ENCODE measurements at regions not wholly inside any gene's neighbourhood (a gene's known extent, or its start where the extent isn't known, plus 50 kb on each side); places are given as distances from the start of the nearest gene placed in this dataset.

DNA sequence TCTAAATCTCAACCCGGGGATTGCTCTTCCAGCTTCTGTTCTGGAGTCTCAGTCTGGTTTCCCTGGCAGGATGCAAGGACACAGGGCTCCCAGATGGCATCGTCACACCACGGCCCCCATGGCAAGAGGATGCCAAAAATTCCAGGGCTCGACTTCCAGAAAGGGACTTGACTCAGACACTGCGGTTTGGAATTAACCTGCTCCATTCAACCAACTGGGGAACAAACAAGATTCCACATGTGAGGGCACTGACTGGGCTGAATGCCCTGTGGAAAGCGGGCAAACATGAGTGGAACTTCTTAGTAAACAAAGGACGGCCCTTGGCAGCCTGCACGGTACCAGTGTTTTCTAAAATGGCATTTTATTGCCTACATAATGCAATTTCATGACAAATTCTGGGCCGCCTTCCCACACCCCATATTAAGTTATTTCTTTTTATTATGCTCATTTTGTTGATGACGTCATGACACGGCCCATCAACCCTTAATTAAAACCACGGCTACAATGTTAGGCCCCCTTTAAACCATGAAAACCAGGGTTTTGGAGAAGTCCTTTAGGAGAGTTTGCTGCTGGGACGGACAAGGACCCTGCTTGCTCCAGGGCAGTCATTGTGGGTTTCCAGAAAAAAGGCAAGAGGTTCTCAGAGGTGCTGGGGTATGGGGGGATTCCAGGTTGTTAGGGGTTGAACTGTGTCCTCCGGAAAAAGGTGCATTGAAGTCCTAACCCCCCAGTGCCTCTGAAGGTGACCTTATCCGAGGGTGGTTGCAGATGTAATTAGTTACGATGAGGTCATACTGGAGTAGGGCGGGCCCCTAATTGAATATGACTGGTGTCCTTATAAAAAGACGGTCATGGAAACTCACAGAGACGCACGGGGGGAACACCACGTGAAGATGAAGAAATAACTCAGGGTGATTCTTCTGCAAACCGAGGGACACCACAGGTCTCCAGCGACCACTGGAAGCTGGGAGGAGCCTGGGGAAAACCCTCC is 205.6 kb downstream of the FOXL1 start:
- DNase-seq (ENCODE audit: low spot score) = no peak
- in situ Hi-C loops (cut with HindIII; ENCODE audit: low sequenced_read_pairs) = no loop called here

DNA sequence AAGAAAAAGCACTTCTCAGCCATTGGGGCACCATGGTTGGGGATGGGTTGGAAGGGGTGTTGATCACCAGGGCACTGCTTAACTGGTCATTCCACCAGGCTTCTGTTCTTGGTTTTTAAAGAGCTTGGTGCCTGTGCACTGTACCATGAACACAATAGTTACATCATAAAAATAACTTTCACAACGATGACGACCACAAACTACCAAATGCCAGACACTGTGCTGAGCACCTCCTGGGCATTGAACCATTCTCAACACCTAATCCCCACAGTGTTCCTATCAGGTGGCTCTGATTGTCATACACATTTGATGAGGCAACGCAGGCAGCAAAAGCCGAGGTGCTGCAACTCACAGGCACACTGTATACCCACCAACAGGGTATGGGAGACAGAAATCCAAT is 208.0 kb downstream of the FOXL1 start:
- DNase-seq (ENCODE audit: low spot score) = no peak
- in situ Hi-C loops (cut with HindIII; ENCODE audit: low sequenced_read_pairs) = no loop called here

DNA sequence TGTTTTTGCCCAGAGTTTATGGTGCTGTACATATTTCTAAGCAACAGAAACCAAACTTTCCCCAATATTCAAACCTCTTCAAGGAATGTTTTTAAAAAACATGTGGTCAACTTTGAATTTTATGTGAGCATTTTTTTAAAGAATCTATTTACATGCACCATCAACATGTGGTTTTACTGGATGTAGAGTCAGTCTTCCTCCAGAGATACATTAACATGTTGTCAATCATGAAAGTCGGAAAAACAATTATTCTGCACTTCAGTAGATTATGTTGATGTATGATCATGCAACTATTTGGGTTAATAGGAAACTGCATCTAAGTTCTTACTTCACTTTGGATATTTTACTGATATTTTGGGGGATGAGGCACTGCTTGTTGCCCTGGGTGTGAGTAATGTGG is 208.6 kb downstream of the FOXL1 start:
- in situ Hi-C loops (cut with HindIII; ENCODE audit: low sequenced_read_pairs) = no loop called here

DNA sequence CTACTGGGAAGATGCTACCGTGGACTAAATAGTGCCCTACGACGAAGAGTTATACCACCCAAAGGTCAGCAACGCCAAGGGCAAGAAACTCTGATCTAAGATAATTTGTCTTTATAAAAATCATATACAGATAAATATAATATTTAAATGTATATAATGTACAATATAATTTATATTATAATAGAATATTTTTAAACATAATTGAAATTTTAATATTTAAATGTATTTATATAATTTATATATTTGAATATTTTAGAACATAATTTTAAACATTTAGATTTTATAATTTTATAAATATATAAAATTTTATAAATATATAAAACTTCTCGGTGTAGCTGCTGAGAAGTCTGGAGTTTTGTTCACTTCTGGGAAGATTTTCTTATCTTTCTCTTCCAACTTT is 209.2 kb downstream of the FOXL1 start:
- in situ Hi-C loops (cut with HindIII; ENCODE audit: low sequenced_read_pairs) = no loop called here
- DNase-seq (ENCODE audit: low spot score) = no peak

More for the DNA sequence above, 208.6 kb downstream of the FOXL1 start:
- no peak for DNase-seq (ENCODE audit: low spot score)

DNA sequence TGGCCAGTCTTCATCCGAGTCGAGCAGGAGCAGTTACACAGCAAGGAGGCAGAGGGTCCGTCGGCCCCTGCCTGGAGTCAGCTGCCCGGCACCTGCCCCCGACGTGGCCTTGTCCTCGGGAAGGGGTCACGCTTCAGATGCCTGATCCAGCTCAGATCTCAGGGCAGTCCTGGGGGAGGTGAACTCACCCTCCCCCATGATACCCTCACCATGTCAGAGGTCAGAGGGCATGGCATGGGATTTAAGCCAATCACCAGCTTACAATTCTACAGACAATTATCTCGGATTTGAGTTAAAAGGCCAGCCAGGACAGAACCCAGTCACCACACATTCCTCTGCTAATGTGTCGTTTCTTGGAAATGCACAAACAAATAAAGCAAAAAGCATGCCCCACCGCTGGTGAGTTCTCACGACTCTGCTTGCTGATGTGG is 211.3 kb downstream of the FOXL1 start:
- no peak for DNase-seq (ENCODE audit: low spot score)
- in situ Hi-C loops (cut with HindIII; ENCODE audit: low sequenced_read_pairs) = no loop called here

DNA sequence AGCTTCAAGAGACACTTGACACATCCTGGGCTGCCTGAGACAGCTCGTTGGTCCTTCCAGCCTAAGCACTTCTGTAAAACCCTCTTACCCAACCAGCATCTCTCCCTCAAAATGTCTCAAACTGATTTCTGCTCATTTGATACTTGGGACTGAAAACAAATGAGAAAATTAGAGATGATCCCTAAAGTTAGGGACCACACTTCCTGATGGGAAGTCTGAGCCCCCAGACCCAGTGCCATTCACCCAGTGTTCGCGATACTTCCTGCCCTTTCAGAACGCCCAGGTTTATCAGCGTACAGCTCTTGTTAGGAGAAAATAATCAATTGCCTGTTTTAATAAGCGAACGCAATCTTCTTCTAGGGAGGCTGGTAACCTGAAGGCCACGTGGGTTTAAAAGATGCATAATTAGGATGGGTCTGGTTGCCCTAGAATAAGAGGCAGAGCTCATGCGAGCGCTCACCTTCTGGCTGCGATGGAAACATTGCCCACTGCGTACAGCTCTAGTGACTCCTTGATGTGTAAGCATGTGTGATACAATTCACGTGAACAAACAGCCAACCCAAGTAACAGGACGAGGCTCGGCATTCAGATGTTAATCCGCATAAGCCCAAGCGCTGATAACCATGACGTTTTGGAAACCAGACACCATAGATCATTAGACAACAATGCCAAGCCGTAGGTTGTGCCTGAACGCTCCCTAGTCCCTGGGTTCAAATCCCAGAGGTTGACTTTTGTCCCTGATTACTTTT is 213.1 kb downstream of the FOXL1 start:
- in situ Hi-C loops (cut with HindIII; ENCODE audit: low sequenced_read_pairs) = no loop called here
- DNase-seq (ENCODE audit: low spot score) = no peak

DNA sequence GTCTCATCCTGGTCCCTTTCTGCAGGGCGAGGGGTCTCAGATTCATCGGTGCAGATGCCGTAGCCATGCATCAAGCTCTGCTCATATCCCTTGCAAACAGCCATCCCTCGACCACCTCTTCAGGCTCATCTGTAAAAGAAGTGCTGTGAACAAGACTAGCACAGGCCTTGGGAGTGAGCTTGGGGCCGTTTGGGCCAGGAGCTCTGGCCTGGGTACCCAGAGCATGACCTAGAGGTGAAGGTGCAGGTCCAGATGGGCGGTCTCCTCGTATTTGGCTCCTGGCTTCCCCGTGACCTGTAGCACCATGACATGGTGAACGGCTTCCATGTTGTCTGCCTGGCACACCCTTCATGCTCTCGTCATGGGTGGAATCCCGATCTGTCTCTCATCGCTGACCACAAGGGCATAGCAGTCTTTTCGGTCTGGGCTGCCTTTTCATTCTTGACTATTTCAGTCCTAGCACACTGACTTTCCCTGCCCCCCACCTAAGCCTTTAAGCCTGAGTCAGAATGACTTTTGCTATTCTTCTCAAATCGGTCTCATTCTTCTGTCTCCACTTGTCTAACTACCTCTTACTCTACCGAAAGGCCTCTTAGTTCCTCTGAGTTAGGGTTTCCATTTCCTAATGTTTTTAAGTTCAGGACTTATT is 216.0 kb downstream of the FOXL1 start:
- in situ Hi-C loops (cut with HindIII; ENCODE audit: low sequenced_read_pairs) = no loop called here
- no peak for DNase-seq (ENCODE audit: low spot score)

DNA sequence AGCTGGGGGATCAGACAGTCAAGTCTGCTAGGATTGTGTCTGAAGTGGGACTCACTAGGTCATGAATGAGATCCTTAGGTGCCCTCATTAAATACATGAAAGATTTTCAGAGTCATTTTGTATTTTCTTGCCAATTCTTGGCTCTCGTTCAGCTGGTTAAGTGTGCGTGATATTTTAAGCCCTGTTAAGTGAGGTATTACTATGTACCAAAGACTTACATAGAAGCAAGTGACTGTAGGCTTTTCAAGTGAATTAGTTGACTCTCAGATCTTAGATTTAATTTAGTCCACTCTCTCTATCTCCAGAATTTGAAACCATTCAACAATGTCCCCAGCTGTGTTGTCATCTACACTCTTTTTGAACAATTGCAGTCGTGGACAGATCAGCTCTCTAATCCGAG is 219.4 kb downstream of the FOXL1 start:
- in situ Hi-C loops (cut with HindIII; ENCODE audit: low sequenced_read_pairs) = no loop called here

DNA sequence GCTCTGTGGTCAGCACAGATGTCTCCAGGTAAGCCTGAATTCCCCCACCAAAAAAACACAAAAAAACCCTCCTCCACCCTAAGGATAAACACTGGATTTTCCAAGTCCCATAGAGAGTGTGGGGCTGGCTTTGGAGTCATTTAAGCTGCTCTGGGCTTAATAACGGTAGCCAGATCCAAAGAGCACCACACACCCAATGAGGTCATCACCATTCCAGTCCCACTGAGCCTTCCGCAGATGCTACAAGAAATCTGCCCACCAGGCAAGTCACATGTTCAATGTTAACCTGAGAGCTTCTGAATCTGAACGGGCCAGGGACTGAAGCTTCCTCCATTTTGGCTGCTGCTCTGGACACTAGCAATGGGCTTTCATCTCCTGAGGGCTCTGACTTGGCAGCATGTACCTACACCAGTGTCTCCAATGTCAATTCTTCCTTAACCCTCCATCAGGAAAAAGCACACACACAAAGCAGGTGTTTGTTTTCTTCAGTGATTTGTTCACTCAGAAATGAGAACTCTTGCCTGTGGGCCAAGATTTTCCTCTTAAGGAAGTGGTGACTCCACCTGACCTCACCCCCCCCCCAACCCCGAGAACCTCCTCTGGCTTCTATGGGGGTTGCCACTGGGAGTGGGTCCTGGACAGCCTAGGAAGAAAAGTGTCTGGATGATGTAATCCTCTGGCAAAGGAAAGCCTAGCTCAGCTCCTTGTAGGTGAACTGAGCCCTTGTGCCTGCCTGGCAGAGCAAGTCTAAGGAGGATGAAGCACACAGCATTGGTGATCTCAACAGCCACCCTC is 220.1 kb downstream of the FOXL1 start:
- in situ Hi-C loops (cut with HindIII; ENCODE audit: low sequenced_read_pairs) = no loop called here
- no peak for DNase-seq (ENCODE audit: low spot score)

More for the DNA sequence above, 219.4 kb downstream of the FOXL1 start:
- DNase-seq (ENCODE audit: low spot score) = no peak

DNA sequence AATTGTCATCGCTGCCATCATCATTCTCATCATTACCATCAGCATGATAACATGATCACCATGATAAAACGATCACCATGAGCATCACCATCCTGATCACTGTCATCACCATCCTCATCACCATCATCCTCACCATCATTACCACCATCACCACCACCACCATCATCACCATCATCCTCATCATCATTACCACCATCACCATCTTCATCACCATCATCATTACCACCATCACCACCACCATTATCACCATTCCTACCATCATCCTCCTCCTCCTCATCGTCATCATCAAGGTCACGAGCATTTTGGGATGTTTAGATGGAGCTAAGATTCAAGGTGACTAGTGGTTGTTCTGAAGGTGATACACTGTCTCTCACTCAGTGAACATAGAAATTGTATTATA is 221.0 kb downstream of the FOXL1 start:
- in situ Hi-C loops (cut with HindIII; ENCODE audit: low sequenced_read_pairs) = no loop called here
- no peak for DNase-seq (ENCODE audit: low spot score)

DNA sequence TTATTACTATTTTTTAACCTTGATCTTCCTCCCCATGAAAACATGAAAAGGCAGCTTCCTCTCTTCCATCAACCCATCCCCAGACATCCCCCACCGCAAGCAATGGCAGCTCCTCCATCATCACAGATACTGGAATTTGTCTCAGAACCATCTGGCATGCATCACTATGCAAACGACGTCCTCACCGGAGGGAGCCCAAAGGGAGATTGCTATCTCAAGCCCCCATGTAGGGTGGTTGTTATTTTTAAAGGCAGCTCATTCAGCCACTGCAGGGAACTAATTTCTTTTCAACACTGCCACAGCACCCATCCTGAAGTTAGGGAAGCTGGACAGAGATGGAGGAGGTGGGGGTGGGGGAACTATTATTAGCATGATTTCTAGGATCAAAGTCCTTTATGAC is 222.5 kb downstream of the FOXL1 start:
- DNase-seq (ENCODE audit: low spot score) = no peak
- in situ Hi-C loops (cut with HindIII; ENCODE audit: low sequenced_read_pairs) = no loop called here

DNA sequence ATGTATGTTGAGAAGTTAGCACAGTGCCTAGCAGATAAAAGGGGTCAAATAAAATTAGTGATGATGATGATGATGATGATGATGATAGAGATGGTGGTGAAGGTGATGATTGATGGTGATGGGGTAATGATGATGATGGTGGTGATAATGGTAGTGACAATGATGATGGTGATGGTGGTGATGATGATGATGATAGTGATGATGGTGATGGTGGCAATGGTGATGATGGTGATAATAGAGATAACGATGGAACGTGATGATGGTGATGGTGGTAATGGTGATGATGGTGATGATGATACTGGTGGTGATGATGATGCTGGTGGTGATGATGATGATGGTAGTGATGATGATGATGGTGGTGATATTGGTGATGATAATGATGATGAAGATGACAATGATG is 223.7 kb downstream of the FOXL1 start:
- in situ Hi-C loops (cut with HindIII; ENCODE audit: low sequenced_read_pairs) = no loop called here
- DNase-seq (ENCODE audit: low spot score) = no peak

DNA sequence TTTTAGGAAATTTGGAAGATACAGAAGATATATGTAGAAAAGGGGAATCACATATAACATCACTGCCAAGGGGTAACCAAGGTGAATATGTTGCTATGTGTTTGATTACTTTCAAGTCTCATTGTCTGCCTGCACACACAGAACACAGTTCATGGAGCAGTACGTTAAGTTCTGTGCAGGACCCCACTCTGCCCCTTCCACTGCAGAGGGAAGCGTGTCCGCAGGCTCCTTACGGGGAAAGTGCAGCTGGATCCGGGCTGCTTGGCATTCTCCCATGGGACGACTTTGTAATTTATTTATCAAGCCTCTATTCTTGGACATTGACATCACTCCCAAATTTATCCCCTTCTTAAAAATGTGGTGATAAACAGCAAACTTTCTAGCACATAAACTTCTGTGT is 226.8 kb downstream of the FOXL1 start:
- DNase-seq (ENCODE audit: low spot score) = no peak
- in situ Hi-C loops (cut with HindIII; ENCODE audit: low sequenced_read_pairs) = no loop called here

DNA sequence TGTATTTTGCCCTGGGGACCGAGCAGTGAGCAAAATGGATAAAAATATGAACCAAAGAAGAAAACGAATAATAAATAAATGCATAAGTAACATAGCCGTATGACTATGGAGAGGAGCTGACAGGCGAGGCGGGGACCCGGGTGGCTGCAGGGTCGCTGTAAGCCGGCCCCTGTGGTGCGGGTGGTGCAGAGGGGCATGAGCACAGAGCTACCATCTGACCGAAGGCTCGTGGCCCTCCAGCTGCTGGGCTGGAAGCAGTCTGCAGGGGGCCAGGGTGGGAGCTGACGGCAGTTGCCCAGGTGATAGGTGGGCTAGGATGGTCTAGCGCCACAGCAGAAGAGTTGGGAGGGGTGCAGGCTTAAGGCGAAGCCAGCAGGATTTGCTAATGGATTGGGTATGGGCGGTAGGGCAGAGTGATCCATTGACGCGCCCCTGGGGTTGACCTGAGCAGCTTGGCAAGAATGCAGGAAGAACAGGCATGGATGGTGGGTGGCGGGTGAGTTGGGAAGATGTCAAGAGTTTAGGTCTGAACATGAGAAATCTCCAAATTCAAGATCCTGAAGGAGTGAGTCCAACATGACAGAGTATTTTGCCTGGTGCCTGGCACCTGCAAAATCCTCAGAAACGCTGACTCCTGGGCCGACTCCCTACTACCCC is 228.0 kb downstream of the FOXL1 start:
- no peak for DNase-seq (ENCODE audit: low spot score)
- in situ Hi-C loops (cut with HindIII; ENCODE audit: low sequenced_read_pairs) = no loop called here

DNA sequence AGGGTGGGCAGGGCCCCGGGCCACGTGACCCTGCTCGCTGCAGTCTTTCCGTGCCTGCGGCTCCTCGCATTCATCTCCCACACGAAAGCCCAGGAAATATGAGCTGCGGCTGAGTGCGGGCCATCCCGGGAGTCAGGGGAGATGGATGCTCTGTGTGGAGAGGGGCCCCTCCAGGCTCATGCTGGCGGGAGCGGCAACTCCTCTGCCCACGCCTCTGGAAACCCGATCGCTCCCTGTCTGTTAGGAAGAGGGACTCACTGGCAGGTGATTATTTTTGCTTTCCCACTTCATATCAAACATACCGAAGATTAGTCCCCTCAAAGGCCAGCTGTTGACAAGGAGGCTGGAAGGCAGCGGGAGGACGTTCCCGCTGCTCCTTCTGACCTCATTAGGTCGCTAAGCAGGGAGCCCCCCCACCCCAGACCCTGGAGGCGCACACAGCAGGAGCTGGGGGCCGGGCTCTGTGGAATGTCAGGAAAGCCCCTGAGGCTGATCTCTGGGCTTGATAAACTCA is 228.5 kb downstream of the FOXL1 start:
- in situ Hi-C loops (cut with HindIII; ENCODE audit: low sequenced_read_pairs) = no loop called here
- no peak for DNase-seq (ENCODE audit: low spot score)

DNA sequence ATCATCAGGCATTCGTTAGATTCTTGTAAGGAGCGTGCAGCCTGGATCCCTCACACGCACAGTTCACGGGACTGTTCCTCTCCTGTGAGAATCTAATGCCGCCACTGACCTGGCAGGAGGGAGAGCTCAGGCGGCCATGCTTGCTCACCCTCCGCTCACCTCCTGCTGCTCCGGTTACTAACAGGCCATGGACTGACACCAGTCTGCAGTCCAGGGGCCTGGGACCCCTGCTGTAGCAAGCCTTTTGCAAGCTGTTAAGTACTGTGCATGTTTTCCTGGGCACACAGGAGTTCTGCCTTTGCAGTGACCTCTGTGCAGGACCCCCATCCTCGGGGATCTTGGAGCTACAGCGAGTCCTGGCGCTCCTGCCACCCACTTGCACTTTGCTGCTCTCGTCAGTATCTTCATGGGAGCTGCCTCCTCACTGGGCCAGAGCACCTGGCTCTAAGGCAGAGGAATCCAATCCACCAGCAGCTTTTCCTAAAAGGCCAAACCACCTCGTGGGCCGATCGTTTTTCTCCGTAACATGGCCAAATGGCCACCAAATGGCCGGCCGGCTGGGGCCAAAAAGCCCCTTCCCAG is 230.6 kb downstream of the FOXL1 start:
- DNase-seq (ENCODE audit: low spot score) = no peak
- in situ Hi-C loops (cut with HindIII; ENCODE audit: low sequenced_read_pairs) = no loop called here

DNA sequence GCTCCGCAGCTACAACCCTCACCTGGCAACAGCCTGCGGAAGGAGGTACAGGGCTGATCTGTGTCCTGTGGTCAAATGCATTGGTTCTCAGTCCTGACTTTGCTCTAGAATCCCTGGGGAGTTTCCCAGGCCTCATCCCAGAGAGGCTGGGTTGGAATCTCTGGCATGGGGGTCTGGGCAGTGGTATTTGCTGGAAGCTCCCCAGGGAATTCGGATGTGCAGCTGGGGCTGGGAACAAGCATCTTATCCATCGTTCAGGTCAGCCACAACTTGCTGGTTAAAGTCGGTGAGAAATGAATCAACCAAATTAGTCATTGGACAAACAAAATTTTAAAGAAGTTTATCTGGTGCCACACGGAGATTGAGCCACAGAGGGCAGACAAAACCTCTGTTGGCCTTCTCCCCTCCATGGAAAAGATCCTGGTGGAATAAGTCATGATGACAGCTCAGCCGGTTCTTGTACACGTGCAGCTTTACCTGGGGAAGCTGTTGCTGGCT is 231.2 kb downstream of the FOXL1 start:
- in situ Hi-C loops (cut with HindIII; ENCODE audit: low sequenced_read_pairs) = no loop called here
- DNase-seq (ENCODE audit: low spot score) = no peak

DNA sequence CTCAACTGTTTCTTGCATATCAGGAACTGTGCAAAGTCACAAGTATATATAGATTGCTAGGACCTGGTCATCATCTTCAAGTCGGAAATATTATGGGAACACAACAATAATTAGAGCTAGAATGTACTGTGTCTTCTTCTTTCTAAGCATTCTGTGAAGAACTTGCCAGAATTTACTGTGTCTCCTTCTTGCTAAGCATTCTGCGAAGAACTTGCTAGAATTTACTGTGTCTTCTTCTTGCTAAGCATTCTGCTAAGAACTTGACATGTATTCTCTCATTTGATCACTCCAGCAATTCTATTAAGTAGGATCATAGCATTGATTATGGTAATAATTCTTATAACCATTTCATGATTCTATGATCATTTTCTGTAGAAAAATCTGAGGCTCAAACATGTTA is 231.7 kb downstream of the FOXL1 start:
- DNase-seq (ENCODE audit: low spot score) = no peak
- in situ Hi-C loops (cut with HindIII; ENCODE audit: low sequenced_read_pairs) = no loop called here

Data from G401 (cell line).